ENCODE measurements at regions not wholly inside any gene's neighbourhood (a gene's known extent, or its start where the extent isn't known, plus 50 kb on each side); places are given as distances from the start of the nearest gene placed in this dataset.

DNA sequence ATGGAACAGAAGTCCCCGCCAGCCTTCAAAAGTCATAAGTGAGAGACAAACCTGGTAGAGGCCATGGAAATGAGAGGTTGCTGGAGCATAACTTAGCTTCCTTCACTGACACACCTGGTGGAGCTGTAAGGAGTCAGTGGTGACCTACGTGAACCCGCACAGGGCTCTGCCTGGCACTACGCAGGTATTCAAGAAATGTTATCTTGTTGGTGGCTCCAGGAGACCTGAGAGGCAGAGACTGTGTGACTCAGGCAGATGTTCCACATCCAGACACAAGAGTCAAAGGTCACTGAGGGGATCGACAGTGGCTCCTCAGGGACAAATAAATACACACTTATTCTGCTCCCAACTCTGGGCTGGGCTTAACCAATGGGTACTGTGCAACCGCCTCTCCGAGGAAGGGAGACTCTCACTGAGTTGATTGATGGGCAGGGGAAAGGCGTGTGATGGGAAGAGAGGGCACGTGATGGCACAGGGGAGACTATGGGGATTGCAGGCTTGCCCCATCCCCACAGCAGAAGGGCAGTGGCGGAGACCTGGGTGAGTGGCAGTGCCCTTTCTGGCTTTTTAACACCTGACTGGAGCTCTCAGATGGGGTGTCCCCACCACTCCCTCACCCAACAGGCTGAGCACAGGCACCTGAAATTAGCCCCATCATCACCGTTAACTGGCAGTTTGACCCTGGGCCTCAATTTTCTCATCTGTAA lies 111.7 kb upstream of the SMAD3 start:
- TF ChIP-seq FOXM1 (IDR thresholded peaks at IDR 0.05; ENCODE audit: borderline replicate concordance), result no peak
- TF ChIP-seq LEF1 (IDR thresholded peaks at IDR 0.05; ENCODE audit: borderline replicate concordance), result no peak
- no peak for TF ChIP-seq CTBP1 (IDR thresholded peaks at IDR 0.05; ENCODE audit: borderline replicate concordance)
- TF ChIP-seq, protein P1, sequence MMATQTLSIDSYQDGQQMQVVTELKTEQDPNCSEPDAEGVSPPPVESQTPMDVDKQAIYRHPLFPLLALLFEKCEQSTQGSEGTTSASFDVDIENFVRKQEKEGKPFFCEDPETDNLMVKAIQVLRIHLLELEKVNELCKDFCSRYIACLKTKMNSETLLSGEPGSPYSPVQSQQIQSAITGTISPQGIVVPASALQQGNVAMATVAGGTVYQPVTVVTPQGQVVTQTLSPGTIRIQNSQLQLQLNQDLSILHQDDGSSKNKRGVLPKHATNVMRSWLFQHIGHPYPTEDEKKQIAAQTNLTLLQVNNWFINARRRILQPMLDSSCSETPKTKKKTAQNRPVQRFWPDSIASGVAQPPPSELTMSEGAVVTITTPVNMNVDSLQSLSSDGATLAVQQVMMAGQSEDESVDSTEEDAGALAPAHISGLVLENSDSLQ (IDR thresholded peaks at IDR 0.05), result no peak
